Esophagus squamous epithelium (tissue), 4 donors: ENCODE measurements at regions not wholly inside any gene's neighbourhood (a gene's known extent, or its start where the extent isn't known, plus 50 kb on each side); places are given as distances from the start of the nearest gene placed in this dataset.

ENCODE experiments used
- CTCF ChIP-seq, 6 experiments: fragments of 450-650 bp in 4 of 6; fragments of 200-600 bp in 2 of 6; sonication (generic) in 2 of 6; IDR thresholded peaks; one replicate each; pipeline ENCODE4 v1.5.1; 2016 to 2019; ENCODE audit warnings: antibody characterized with exemption in 6 of 6, mild to moderate bottlenecking in 4 of 6, moderate library complexity in 4 of 6
- POLR2A ChIP-seq, 4 donors: fragments of 450-650 bp; IDR thresholded peaks; one replicate each; pipeline ENCODE4 v1.6.1; 2017; ENCODE audit warnings: antibody characterized with exemption in 4 of 4, mild to moderate bottlenecking in 4 of 4, moderate library complexity in 3 of 4

- TF ChIP-seq CTCF (IDR thresholded peaks at IDR 0.05) (no peak), POLR2A (IDR thresholded peaks at IDR 0.05) (no peak)
These were observed 100.4 kb upstream of the FIGN start for GRCh38 chr2:163836167-163836566.
